Prostate gland (tissue), 2 donors: ENCODE measurements at regions not wholly inside any gene's neighbourhood (a gene's known extent, or its start where the extent isn't known, plus 50 kb on each side); places are given as distances from the start of the nearest gene placed in this dataset.

Source experiments
- DNase-seq: peaks from one replicate; pipeline ENCODE4 v3.0.0-alpha.2; 2019; ENCODE audit warnings: low spot score
- H3K27ac ChIP-seq, 2 donors: fragments of 200-600 bp; sonication (generic); 2 replicates each; pipeline ENCODE4 v1.5.1; 2017 to 2019
- H3K27me3 ChIP-seq: fragments of 200-600 bp; sonication (generic); replicated peaks from 2 replicates; pipeline ENCODE4 v1.5.1; 2019; ENCODE audit not compliant: insufficient read depth
- H3K36me3 ChIP-seq, 2 donors: fragments of 200-600 bp; sonication (generic); 1 replicate in 1 of 2; 2 replicates in 1 of 2; pipeline versions ENCODE4 v1.5.1 to v1.8.1; 2017 to 2019
- H3K4me1 ChIP-seq: fragments of 200-600 bp; sonication (generic); replicated peaks from 2 replicates; pipeline ENCODE4 v1.5.1; 2019
- H3K4me3 ChIP-seq, 2 donors: fragments of 200-600 bp; sonication (generic); 2 replicates each; pipeline ENCODE4 v1.5.1; 2017 to 2019
- H3K9me3 ChIP-seq: fragments of 200-600 bp; sonication (generic); 2 replicates; pipeline ENCODE4 v1.5.1; 2017
- POLR2A ChIP-seq: fragments of 450-650 bp; IDR thresholded peaks from one replicate; pipeline ENCODE4 v1.6.1; 2016; ENCODE audit warnings: antibody characterized with exemption, mild to moderate bottlenecking
- POLR2AphosphoS5 ChIP-seq: sonication (generic); formaldehyde crosslinking; IDR thresholded peaks from one replicate; pipeline ENCODE4 v1.6.1; 2017; ENCODE audit warnings: antibody characterized with exemption
- WGBS: methylation state at CpG from one replicate; pipeline ENCODE4 v1.1.5; 2018; 5-methylcytosine and 5-hydroxymethylcytosine counted together
- intact Hi-C: fragments of 100-400 bp; cut with DNase I; formaldehyde crosslinking; loops from one replicate; pipeline ENCODE4 v1.14.2; 2022
- TF ChIP-seq, protein P1 (sequence below), 4 experiments: fragments of 200-600 bp in 2 of 4; fragments of 450-650 bp in 2 of 4; sonication (generic) in 2 of 4; IDR thresholded peaks; 1 replicate in 3 of 4; 2 replicates in 1 of 4; pipeline ENCODE4 v1.5.1; 2016 to 2019; ENCODE audit warnings: antibody characterized with exemption in 4 of 4, mild to moderate bottlenecking in 2 of 4, moderate library complexity in 2 of 4

DNA sequence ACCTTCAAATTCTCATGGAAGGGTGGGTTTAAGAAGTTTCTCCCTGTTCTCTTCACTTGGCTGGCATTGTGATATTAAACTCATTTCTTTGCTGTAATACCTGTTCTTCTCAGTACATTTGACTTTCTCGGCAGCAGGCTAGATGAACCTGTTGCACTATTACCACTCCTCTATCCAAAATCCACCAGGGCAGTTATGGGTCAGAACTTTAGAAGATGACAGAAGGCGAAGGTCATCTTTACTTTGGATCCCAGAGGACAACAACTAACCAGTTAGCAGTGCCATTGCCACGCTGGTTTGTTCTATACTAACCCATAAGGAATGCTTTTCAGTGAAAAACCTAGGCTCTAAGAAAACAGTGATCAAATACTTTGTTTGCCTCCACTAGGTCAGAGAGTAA, 901.0 kb downstream of the TSN start:
- TF ChIP-seq, protein P1, sequence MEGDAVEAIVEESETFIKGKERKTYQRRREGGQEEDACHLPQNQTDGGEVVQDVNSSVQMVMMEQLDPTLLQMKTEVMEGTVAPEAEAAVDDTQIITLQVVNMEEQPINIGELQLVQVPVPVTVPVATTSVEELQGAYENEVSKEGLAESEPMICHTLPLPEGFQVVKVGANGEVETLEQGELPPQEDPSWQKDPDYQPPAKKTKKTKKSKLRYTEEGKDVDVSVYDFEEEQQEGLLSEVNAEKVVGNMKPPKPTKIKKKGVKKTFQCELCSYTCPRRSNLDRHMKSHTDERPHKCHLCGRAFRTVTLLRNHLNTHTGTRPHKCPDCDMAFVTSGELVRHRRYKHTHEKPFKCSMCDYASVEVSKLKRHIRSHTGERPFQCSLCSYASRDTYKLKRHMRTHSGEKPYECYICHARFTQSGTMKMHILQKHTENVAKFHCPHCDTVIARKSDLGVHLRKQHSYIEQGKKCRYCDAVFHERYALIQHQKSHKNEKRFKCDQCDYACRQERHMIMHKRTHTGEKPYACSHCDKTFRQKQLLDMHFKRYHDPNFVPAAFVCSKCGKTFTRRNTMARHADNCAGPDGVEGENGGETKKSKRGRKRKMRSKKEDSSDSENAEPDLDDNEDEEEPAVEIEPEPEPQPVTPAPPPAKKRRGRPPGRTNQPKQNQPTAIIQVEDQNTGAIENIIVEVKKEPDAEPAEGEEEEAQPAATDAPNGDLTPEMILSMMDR (IDR thresholded peaks at IDR 0.05): no peak
- TF ChIP-seq POLR2AphosphoS5 (no peak), POLR2A (no peak)
- Histone ChIP-seq H3K27me3 (no peaks in the 10 kb centered on the region), H3K27ac (no peak overlapping the region), H3K36me3 (no peaks in the 10 kb centered on the region), H3K4me1 (no peaks in the 10 kb centered on the region), H3K4me3 (no peak overlapping the region), H3K9me3 (no peaks in the 10 kb centered on the region)
- WGBS: 95% methylated on average over 3 of the region's 3 CpGs
- no peak for DNase-seq
- intact Hi-C loops: no loop called here

DNA sequence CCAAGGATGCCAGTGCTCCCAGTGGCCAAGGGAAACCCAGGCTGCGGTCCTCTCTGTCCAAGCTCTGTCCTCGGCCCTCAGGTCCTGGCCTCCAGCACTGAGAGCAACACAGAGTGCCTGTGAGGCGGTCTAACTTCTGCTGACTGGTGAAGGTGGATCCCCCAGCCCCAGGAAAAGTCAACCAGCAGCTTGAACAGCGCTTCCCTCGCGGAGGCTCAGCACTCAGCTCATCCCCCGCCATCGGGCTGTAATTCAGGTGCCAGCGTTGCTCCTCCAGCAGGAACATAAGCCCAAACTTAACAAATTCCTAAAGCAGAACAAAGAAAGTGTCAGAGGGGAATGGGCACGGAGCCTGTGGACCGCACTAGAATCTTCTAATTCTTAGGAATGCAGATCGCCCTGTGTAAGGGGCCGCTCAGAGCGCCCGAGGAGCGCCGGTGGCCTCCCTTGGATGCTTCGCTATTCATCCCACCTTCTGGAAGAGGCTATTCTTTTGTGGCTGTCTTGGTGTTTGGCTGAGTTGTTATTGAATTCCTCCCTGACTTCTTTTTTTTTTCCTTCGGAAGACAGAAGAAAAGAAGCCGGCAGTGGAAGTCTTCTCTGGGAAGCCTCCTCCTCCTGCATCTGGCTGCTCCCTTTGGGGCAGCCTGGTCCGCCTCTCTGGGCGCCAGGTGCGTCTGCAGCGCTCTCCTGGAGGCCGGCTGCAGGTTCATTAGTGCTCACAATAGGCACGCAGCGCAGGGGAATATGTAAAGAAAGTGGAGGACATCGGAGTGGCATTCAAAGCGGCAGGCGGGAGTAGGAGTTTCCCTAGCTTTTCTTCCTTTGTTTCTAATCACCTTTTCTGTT, 905.6 kb downstream of the TSN start:
- TF ChIP-seq POLR2AphosphoS5 (no peak), POLR2A (no peak)
- TF ChIP-seq, protein P1 (IDR thresholded peaks at IDR 0.05): no peak
- Histone ChIP-seq H3K27me3 (no peaks in the 10 kb centered on the region), H3K4me3 (no peak overlapping the region), H3K27ac (no peak overlapping the region), H3K9me3 (no peaks in the 10 kb centered on the region), H3K36me3 (no peaks in the 10 kb centered on the region), H3K4me1 (no peaks in the 10 kb centered on the region)
- intact Hi-C loops: no loop called here
- DNase-seq: no peak
- 11% methylated on average over 30 of the region's 30 CpGs for WGBS

DNA sequence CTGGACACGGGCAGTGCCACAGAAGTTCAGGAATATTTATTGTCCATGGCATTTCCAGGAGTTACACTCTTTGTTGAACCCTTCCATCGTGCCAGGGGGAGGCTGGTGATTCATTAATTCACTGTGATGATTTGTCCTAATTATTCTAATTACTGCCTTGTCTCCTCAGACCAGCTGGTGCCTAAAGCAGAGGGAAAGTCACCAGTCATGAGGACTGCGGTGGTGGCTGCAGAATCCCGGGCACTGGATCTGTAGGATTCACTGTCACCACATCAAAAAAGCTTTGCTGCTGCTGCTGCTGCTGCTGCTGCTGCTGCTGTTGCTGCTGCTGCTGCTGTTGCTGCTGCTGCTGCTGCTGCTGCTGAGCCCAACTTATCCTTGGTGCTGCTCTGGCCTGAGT, 908.2 kb downstream of the TSN start:
- no peaks in the 10 kb centered on the region for H3K36me3 ChIP-seq
- TF ChIP-seq, protein P1 (IDR thresholded peaks at IDR 0.05): no peak
- TF ChIP-seq POLR2A (no peak), POLR2AphosphoS5 (no peak)
- no peaks in the 10 kb centered on the region for H3K27me3 ChIP-seq
- WGBS: 83% methylated on average over 4 of the region's 4 CpGs
- no peaks in the 10 kb centered on the region for H3K9me3 ChIP-seq
- H3K4me1 ChIP-seq: no peaks in the 10 kb centered on the region
- no peak for DNase-seq
- intact Hi-C loops: no loop called here
- H3K27ac ChIP-seq: no peak overlapping the region
- no peak overlapping the region for H3K4me3 ChIP-seq

DNA sequence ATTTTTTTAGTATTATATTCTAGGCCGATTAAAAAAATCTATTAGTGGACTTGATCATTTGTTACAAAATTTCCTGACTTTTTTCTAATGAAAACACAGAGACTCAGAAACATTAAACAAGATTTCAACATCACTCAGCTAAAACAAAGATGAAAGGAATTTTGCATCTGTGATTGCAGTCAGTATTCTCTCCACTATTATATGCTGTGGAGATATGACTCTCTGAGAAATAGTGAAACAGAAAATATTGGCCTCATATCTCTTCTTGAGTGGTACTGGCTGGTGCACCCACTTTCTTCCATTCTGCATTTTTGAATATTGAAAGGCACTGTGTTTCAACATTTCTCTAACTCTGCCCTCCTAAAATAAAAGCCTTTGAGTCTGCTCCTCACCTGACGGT, 914.2 kb downstream of the TSN start:
- DNase-seq: no peak
- Histone ChIP-seq H3K4me3 (no peak overlapping the region), H3K4me1 (no peaks in the 10 kb centered on the region), H3K36me3 (no peaks in the 10 kb centered on the region), H3K27ac (no peak overlapping the region), H3K27me3 (no peaks in the 10 kb centered on the region), H3K9me3 (no peaks in the 10 kb centered on the region)
- TF ChIP-seq POLR2AphosphoS5: no peak
- no peak for TF ChIP-seq POLR2A
- TF ChIP-seq, protein P1 (IDR thresholded peaks at IDR 0.05): no peak
- 93% methylated on average over 2 of the region's 2 CpGs for WGBS
- intact Hi-C loops: no loop called here

DNA sequence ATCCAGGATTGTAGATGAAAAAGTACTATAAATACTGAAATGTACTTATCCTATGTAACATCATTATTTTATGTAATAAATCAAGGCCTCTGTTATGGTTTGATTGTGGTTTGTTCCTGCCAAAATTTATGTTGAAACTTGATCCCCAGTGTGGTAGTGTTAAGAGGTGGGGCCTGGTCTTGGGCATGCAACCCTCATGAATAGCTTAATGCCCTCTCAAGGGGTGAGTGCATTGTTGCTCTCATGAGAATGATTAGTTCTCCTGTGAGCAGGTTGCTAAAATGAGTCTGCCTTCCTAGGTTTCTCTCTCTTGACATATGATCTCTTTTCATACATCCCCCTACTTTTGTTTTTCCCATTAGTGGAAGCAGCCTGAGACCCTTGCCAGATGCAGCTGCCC, 915.4 kb downstream of the TSN start:
- Histone ChIP-seq H3K4me1 (no peaks in the 10 kb centered on the region), H3K9me3 (no peaks in the 10 kb centered on the region), H3K27ac (no peak overlapping the region), H3K4me3 (no peak overlapping the region), H3K27me3 (no peaks in the 10 kb centered on the region), H3K36me3 (no peaks in the 10 kb centered on the region)
- DNase-seq: no peak
- intact Hi-C loops: no loop called here
- TF ChIP-seq POLR2A: no peak
- TF ChIP-seq, protein P1 (IDR thresholded peaks at IDR 0.05): no peak
- no peak for TF ChIP-seq POLR2AphosphoS5
